IMR-90 (cell line): ENCODE measurements at regions not wholly inside any gene's neighbourhood (a gene's known extent, or its start where the extent isn't known, plus 50 kb on each side); places are given as distances from the start of the nearest gene placed in this dataset.

Experiments
- ATAC-seq: fragments of 200-7000 bp; cut with Tn5 transposase; 2 replicates; pipeline ENCODE4 v1.9.1; 2020; ENCODE audit warnings: low read depth, mild to moderate bottlenecking, moderate library complexity
- BruUV-seq: library from RNA; stranded (reverse); fragments of 400-500 nt; replicated peaks from 2 replicates; lab custom pipeline; 2021; lab: Mats Ljungman, UMichigan
- CTCF ChIA-PET: fragments of 300-600 bp; formaldehyde crosslinking; extraction: SDS; loops from one replicate; lab custom pipeline; 2021; ENCODE audit warnings: antibody characterized with exemption; lab: Yijun Ruan, JAX
- POLR2A ChIA-PET: fragments of 300-600 bp; sonication (Branson Sonifier 250); formaldehyde crosslinking; loops from one replicate; lab custom pipeline; 2022; ENCODE audit warnings: antibody characterized with exemption; ENCODE audit not compliant: unreplicated experiment; lab: Charles Lee
- DNase-seq: peaks from one replicate; pipeline ENCODE4 v3.0.0; 2013
- H2AFZ ChIP-seq: replicated peaks from 2 replicates; pipeline ENCODE3; 2013; ENCODE audit warnings: low read length, mild to moderate bottlenecking; ENCODE audit not compliant: poor library complexity
- H2AK5ac ChIP-seq: 2 replicates; pipeline ENCODE4 v1.6.1; 2013; ENCODE audit warnings: low read depth, low read length, inconsistent platforms
- H2AK9ac ChIP-seq: replicated peaks from 2 replicates; pipeline ENCODE3; 2013; ENCODE audit warnings: mild to moderate bottlenecking, low read depth, low read length, moderate library complexity; ENCODE audit not compliant: poor library complexity
- H2BK120ac ChIP-seq: 2 replicates; pipeline ENCODE4 v1.6.1; 2013; ENCODE audit warnings: low read depth, low read length, inconsistent platforms
- H2BK15ac ChIP-seq: 3 replicates; pipeline ENCODE4 v1.6.1; 2013; ENCODE audit warnings: low read depth, low read length, inconsistent platforms
- H2BK20ac ChIP-seq: 2 replicates; pipeline ENCODE4 v1.6.1; 2013; ENCODE audit warnings: low read depth, mild to moderate bottlenecking, inconsistent platforms, low read length, moderate library complexity
- H2BK5ac ChIP-seq: 2 replicates; pipeline ENCODE4 v1.6.1; 2013; ENCODE audit warnings: mild to moderate bottlenecking, low read depth, low read length, inconsistent platforms; ENCODE audit not compliant: poor library complexity, severe bottlenecking
- H3K14ac ChIP-seq: replicated peaks from 2 replicates; pipeline ENCODE4 v1.6.1; 2013; ENCODE audit warnings: low read depth, low read length, inconsistent platforms
- H3K18ac ChIP-seq: 2 replicates; pipeline ENCODE4 v1.6.1; 2013; ENCODE audit warnings: low read depth, low read length, control low read depth
- H3K23ac ChIP-seq: 2 replicates; pipeline ENCODE4 v1.6.1; 2013; ENCODE audit warnings: low read depth, low read length, inconsistent platforms
- H3K27ac ChIP-seq: 2 replicates; pipeline ENCODE4 v1.5.1; 2013; ENCODE audit warnings: mild to moderate bottlenecking, control low read depth, low read length; ENCODE audit not compliant: insufficient read depth
- H3K27me3 ChIP-seq: 2 replicates; pipeline ENCODE4 v1.6.1; 2013; ENCODE audit warnings: low read length; ENCODE audit not compliant: control insufficient read depth, insufficient read depth
- H3K36me3 ChIP-seq: 2 replicates; pipeline ENCODE4 v1.6.1; 2013; ENCODE audit warnings: low read length, mixed read lengths; ENCODE audit not compliant: control insufficient read depth, insufficient read depth
- H3K4ac ChIP-seq: 2 replicates; pipeline ENCODE4 v1.6.1; 2013; ENCODE audit warnings: low read depth, low read length, inconsistent platforms
- H3K4me1 ChIP-seq: 2 replicates; pipeline ENCODE4 v1.6.1; 2013; ENCODE audit warnings: low read length, mixed read lengths; ENCODE audit not compliant: control insufficient read depth, insufficient read depth
- H3K4me2 ChIP-seq: 2 replicates; pipeline ENCODE4 v1.6.1; 2013; ENCODE audit warnings: low read depth, mild to moderate bottlenecking, control low read depth, low read length, moderate library complexity
- H3K4me3 ChIP-seq: 2 replicates; pipeline ENCODE4 v1.5.1; 2013; ENCODE audit warnings: low read depth, mild to moderate bottlenecking, control low read depth, low read length, moderate library complexity; ENCODE audit not compliant: insufficient read depth
- H3K56ac ChIP-seq: 2 replicates; pipeline ENCODE4 v1.6.1; 2013; ENCODE audit warnings: low read length, inconsistent platforms; ENCODE audit not compliant: insufficient read depth; ENCODE audit errors: extremely low read depth
- H3K79me1 ChIP-seq, 2 experiments: 2 replicates each; pipeline ENCODE4 v1.6.1; 2013; ENCODE audit warnings: low read length in 2 of 2, inconsistent platforms in 1 of 2, low read depth in 1 of 2
- H3K9ac ChIP-seq: 2 replicates; pipeline ENCODE4 v1.6.1; 2013; ENCODE audit warnings: low read depth, low read length, control low read depth
- H3K9me1 ChIP-seq: 2 replicates; pipeline ENCODE4 v1.6.1; 2013; ENCODE audit warnings: low read length, inconsistent platforms; ENCODE audit not compliant: insufficient read depth
- H3K9me3 ChIP-seq: 2 replicates; pipeline ENCODE4 v1.6.1; 2013; ENCODE audit warnings: low read length; ENCODE audit not compliant: control insufficient read depth, insufficient read depth
- H4K20me1 ChIP-seq: 2 replicates; pipeline ENCODE4 v1.6.1; 2013; ENCODE audit warnings: low read length, inconsistent platforms; ENCODE audit not compliant: insufficient read depth
- H4K5ac ChIP-seq: 2 replicates; pipeline ENCODE4 v1.6.1; 2013; ENCODE audit warnings: mild to moderate bottlenecking, low read depth, low read length, control low read depth
- H4K8ac ChIP-seq, 2 experiments: 2 replicates each; pipeline ENCODE4 v1.6.1; 2013; ENCODE audit warnings: low read depth in 2 of 2, low read length in 2 of 2, control low read depth in 1 of 2, inconsistent platforms in 1 of 2
- H4K91ac ChIP-seq: 2 replicates; pipeline ENCODE4 v1.6.1; 2013; ENCODE audit warnings: low read depth, low read length, inconsistent platforms; ENCODE audit not compliant: insufficient read depth
- BHLHE40 ChIP-seq: fragments of 150-350 bp; IDR thresholded peaks from 2 replicates; pipeline ENCODE4 v1.6.1; 2016; ENCODE audit warnings: mild to moderate bottlenecking, low read depth, low read length
- CEBPB ChIP-seq: IDR thresholded peaks from 2 replicates; pipeline ENCODE4 v1.6.1; 2012; ENCODE audit warnings: low read depth, low read length, improper control_type of control experiment
- CHD1 ChIP-seq: IDR thresholded peaks from 2 replicates; pipeline ENCODE4 v1.6.1; 2012; ENCODE audit warnings: low read depth, low read length, improper control_type of control experiment
- CTCF ChIP-seq: conservative IDR thresholded peaks from 2 replicates; pipeline ENCODE4 v1.5.1; 2012; ENCODE audit warnings: mild to moderate bottlenecking, low read depth, low read length, improper control_type of control experiment
- ELK1 ChIP-seq: fragments of 150-350 bp; IDR thresholded peaks from 2 replicates; pipeline ENCODE4 v1.6.1; 2016; ENCODE audit warnings: low read depth, mild to moderate bottlenecking, low read length, moderate library complexity, borderline replicate concordance
- FOS ChIP-seq: fragments of 150-350 bp; IDR thresholded peaks from 2 replicates; pipeline ENCODE4 v1.6.1; 2016; ENCODE audit warnings: low read depth, low read length
- MAZ ChIP-seq: IDR thresholded peaks from 2 replicates; pipeline ENCODE4 v1.6.1; 2012; ENCODE audit warnings: low read depth, mild to moderate bottlenecking, low read length, improper control_type of control experiment, moderate library complexity, borderline replicate concordance
- MXI1 ChIP-seq: IDR thresholded peaks from 2 replicates; pipeline ENCODE4 v1.6.1; 2012; ENCODE audit warnings: low read depth, mild to moderate bottlenecking, low read length, moderate library complexity, borderline replicate concordance
- POLR2A ChIP-seq: IDR thresholded peaks from 2 replicates; pipeline ENCODE4 v1.6.1; 2012; ENCODE audit warnings: mild to moderate bottlenecking, low read depth, low read length
- RCOR1 ChIP-seq: IDR thresholded peaks from 2 replicates; pipeline ENCODE4 v1.6.1; 2012; ENCODE audit warnings: mild to moderate bottlenecking, low read length, improper control_type of control experiment; ENCODE audit not compliant: insufficient replicate concordance
- RFX5 ChIP-seq: IDR thresholded peaks from 2 replicates; pipeline ENCODE4 v1.8.0; 2012; ENCODE audit warnings: low read depth, mild to moderate bottlenecking, low read length, moderate library complexity
- SMC3 ChIP-seq: fragments of 150-350 bp; IDR thresholded peaks from 2 replicates; pipeline ENCODE4 v1.6.1; 2016; ENCODE audit warnings: low read depth, mild to moderate bottlenecking, antibody characterized with exemption, low read length, moderate library complexity
- WGBS, 2 experiments: methylation state at CpG; one replicate each; pipeline versions ENCODE4 v1.1.5 to v1.1.7; 2013; ENCODE audit warnings: missing lambda C conversion rate in 2 of 2; ENCODE audit not compliant: insufficient read length in 1 of 2; ENCODE audit errors: extremely low coverage in 2 of 2; 5-methylcytosine and 5-hydroxymethylcytosine counted together
- dilution Hi-C: fragments of 300-500 bp; cut with HindIII; formaldehyde crosslinking; loops from one replicate; pipeline ENCODE4 v1.14.3; 2018; ENCODE audit warnings: low sequenced_read_pairs; ENCODE audit not compliant: unreplicated experiment
- in situ Hi-C: fragments of 300-500 bp; cut with MboI; formaldehyde crosslinking; loops from 3 replicates; pipeline ENCODE4 v1.14.3; 2019; ENCODE audit warnings: low sequenced_read_pairs, inconsistent platforms, mixed read lengths
- intact Hi-C: fragments of 100-400 bp; cut with micrococcal nuclease; formaldehyde crosslinking; loops from 2 replicates; pipeline ENCODE4 v1.10.0; 2022

- ATAC-seq (no peak), DNase-seq (no peak)
- Histone ChIP-seq H4K5ac (no peak overlapping the region), H3K18ac (no peak overlapping the region), H2BK20ac (no peak overlapping the region), H3K79me1 (no peaks in the 10 kb centered on the region), H3K23ac (no peak overlapping the region), H2BK5ac (no peak overlapping the region), H2BK15ac (no peak overlapping the region), H3K4me2 (no peak overlapping the region), H2AK9ac (no peak overlapping the region), H3K4me1 (peaks cover 2% of the 10 kb centered on the region; the same call in 1 of the 2 replicates), H4K91ac (no peak overlapping the region), H3K27ac (no peak overlapping the region), H4K20me1 (no peaks in the 10 kb centered on the region), H3K4me3 (no peak overlapping the region), H3K9me3 (peaks cover 2% of the 10 kb centered on the region), H2BK120ac (no peak overlapping the region), H3K4ac (no peak overlapping the region), H4K8ac (no peak overlapping the region), H3K9ac (no peak overlapping the region), H2AFZ (no peak overlapping the region), H2AK5ac (no peak overlapping the region), H3K9me1 (no peaks in the 10 kb centered on the region), H3K14ac (no peak overlapping the region), H3K27me3 (no peaks in the 10 kb centered on the region; the same call in 1 of the 2 replicates), H3K36me3 (no peaks in the 10 kb centered on the region), H3K56ac (no peak overlapping the region)
- WGBS, 2 experiments = 73% methylated on average over 2 of the region's 3 CpGs; no CpG with 5 or more reads in 1 of the 2 experiments
- no peak for TF ChIP-seq ELK1
- no peak for TF ChIP-seq RFX5
- TF ChIP-seq CHD1 = no peak
- no peak for TF ChIP-seq MXI1
- TF ChIP-seq CTCF = no peak
- TF ChIP-seq CEBPB = no peak
- no peak for TF ChIP-seq BHLHE40
- TF ChIP-seq POLR2A = no peak
- no peak for TF ChIP-seq MAZ
- TF ChIP-seq SMC3 = no peak
- TF ChIP-seq RCOR1 = no peak
- TF ChIP-seq FOS = no peak
- intact Hi-C loops (no loop called here), in situ Hi-C loops (no loop called here), dilution Hi-C loops (no loop called here)
- ChIA-PET CTCF (no interaction called here), POLR2A (no interaction called here)
- no TSS peak for BruUV-seq
Observed at GRCh38 chr5:56749842-56750241, 65.5 kb upstream of the MAP3K1 start.
